GM19043 (cell line): ENCODE measurements at regions not wholly inside any gene's neighbourhood (a gene's known extent, or its start where the extent isn't known, plus 50 kb on each side); places are given as distances from the start of the nearest gene placed in this dataset.
A peak's percentile ranks its signal among the peaks of the same experiment; 100 is the strongest.
"Not testable (repeated sequence)": the region's sequence is repeated elsewhere in the genome, so short reads cannot be mapped to it uniquely, and the experiment has no call there.

ENCODE experiments used
- ATAC-seq: cut with Tn5 transposase; IDR thresholded peaks from one replicate; pipeline ENCODE4 v1.9.1; 2021; ENCODE audit warnings: low read depth; ENCODE audit not compliant: unreplicated experiment

GRCh38 chr4:138389976-138390685 lies 148.0 kb upstream of the SLC7A11 start:
- ATAC-seq, result no peak

GRCh38 chr4:138374947-138375346 lies 132.8 kb upstream of the SLC7A11 start:
- no peak for ATAC-seq

GRCh38 chr4:138367942-138368341 lies 125.8 kb upstream of the SLC7A11 start:
- ATAC-seq, result no peak

GRCh38 chr4:138352446-138352845 lies 110.3 kb upstream of the SLC7A11 start:
- ATAC-seq, result not testable (repeated sequence)

- peak; percentile 72 for ATAC-seq
Measured at GRCh38 chr4:138348055-138348454, 105.9 kb upstream of the SLC7A11 start.

GRCh38 chr4:138347561-138347960 lies 105.4 kb upstream of the SLC7A11 start:
- ATAC-seq, result no peak

- ATAC-seq, result no peak
Measured at GRCh38 chr4:138344851-138345250, 102.7 kb upstream of the SLC7A11 start.

GRCh38 chr4:138344054-138344453 lies 101.9 kb upstream of the SLC7A11 start:
- no peak for ATAC-seq

- ATAC-seq, result peak; percentile 74
Measured at GRCh38 chr4:138341739-138342415, 99.7 kb upstream of the SLC7A11 start.

GRCh38 chr4:138338840-138339239 lies 96.7 kb upstream of the SLC7A11 start:
- ATAC-seq, result no peak

- ATAC-seq, result not testable (repeated sequence)
Measured at GRCh38 chr4:138338222-138338621, 96.1 kb upstream of the SLC7A11 start.

- no peak for ATAC-seq
Measured at GRCh38 chr4:138334346-138335016, 92.3 kb upstream of the SLC7A11 start.

- not testable (repeated sequence) for ATAC-seq
Measured at GRCh38 chr4:138332415-138332814, 90.3 kb upstream of the SLC7A11 start.

GRCh38 chr4:138330531-138330930 lies 88.4 kb upstream of the SLC7A11 start:
- ATAC-seq, result no peak

- ATAC-seq, result no peak
Measured at GRCh38 chr4:138329506-138330070, 87.4 kb upstream of the SLC7A11 start.

GRCh38 chr4:138327338-138327737 lies 85.2 kb upstream of the SLC7A11 start:
- no peak for ATAC-seq

GRCh38 chr4:138320831-138321230 lies 78.7 kb upstream of the SLC7A11 start:
- ATAC-seq, result no peak

GRCh38 chr4:138320030-138320429 lies 77.9 kb upstream of the SLC7A11 start:
- ATAC-seq, result no peak

GRCh38 chr4:138317175-138317748 lies 75.1 kb upstream of the SLC7A11 start:
- no peak for ATAC-seq

- ATAC-seq, result no peak
Measured at GRCh38 chr4:138312536-138312911, 70.4 kb upstream of the SLC7A11 start.
